GM13977 (cell line): ENCODE measurements at regions not wholly inside any gene's neighbourhood (a gene's known extent, or its start where the extent isn't known, plus 50 kb on each side); places are given as distances from the start of the nearest gene placed in this dataset.

ENCODE experiments used
- DNase-seq: peaks from one replicate; pipeline ENCODE4 v3.0.0; 2012; ENCODE audit warnings: low spot score
- in situ Hi-C: fragments of 300-500 bp; cut with MboI; formaldehyde crosslinking; loops from one replicate; pipeline ENCODE4 v1.12.0; 2022; ENCODE audit warnings: low sequenced_read_pairs, low pct_unique_long_range_greater_than_20kb, mixed read lengths, inconsistent platforms; ENCODE audit not compliant: unreplicated experiment
- TF ChIP-seq, protein P1 (sequence below): IDR thresholded peaks from 2 replicates; pipeline ENCODE4 v1.5.1; 2012; ENCODE audit warnings: mild to moderate bottlenecking, control low read depth; ENCODE audit not compliant: insufficient read depth; ENCODE audit errors: extremely low read depth, missing control alignments

- in situ Hi-C loops, result no loop called here
- TF ChIP-seq, protein P1, sequence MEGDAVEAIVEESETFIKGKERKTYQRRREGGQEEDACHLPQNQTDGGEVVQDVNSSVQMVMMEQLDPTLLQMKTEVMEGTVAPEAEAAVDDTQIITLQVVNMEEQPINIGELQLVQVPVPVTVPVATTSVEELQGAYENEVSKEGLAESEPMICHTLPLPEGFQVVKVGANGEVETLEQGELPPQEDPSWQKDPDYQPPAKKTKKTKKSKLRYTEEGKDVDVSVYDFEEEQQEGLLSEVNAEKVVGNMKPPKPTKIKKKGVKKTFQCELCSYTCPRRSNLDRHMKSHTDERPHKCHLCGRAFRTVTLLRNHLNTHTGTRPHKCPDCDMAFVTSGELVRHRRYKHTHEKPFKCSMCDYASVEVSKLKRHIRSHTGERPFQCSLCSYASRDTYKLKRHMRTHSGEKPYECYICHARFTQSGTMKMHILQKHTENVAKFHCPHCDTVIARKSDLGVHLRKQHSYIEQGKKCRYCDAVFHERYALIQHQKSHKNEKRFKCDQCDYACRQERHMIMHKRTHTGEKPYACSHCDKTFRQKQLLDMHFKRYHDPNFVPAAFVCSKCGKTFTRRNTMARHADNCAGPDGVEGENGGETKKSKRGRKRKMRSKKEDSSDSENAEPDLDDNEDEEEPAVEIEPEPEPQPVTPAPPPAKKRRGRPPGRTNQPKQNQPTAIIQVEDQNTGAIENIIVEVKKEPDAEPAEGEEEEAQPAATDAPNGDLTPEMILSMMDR, result no peak
- DNase-seq, result no peak
Observed at GRCh38 chr13:106714271-106714982, 146.5 kb upstream of the ARGLU1 start.

DNA sequence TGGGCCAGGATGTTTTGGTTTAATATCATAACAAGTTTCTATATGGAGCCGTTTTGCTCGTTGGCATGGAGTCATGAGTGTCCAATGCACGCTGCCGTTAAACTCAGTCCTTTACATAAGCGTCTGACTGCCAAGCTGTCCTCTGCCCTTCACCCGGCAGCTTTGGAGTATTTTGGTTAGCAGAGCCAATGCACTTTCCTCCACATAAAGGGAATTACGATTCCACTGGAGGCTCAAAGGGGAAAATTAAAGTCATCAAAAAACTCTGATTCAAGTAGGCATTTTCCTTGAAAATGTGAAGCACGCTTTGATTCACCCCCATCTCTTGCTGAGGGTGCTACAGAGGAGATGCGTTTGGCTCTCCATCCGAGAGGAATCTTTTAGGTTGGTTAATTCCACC, 144.4 kb upstream of the ARGLU1 start:
- TF ChIP-seq, protein P1, result no peak
- no peak for DNase-seq
- in situ Hi-C loops, result no loop called here

- TF ChIP-seq, protein P1, result no peak
- no peak for DNase-seq
- in situ Hi-C loops, result no loop called here
Observed at GRCh38 chr13:106710266-106710665, 142.3 kb upstream of the ARGLU1 start.

DNA sequence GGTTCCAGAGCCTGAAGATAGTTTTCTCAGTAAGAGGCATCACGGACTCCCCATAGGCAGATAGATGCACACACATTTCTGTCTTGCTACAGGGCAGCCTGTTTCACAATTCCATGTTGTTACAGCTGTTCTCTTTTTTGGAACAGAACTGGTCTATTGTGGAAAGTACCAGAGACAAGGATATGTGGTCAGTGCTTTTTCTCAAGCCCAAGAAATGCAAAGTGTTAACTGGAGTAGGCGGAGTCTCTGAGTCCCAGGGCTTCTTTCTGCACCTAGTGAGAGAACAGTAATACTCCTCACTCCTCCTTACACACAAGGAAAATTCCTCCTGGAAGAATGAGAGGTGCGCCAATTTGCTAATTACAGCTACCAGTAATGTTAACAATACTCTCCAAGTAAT, 141.6 kb upstream of the ARGLU1 start:
- in situ Hi-C loops, result no loop called here
- TF ChIP-seq, protein P1, result no peak
- no peak for DNase-seq

- TF ChIP-seq, protein P1, result no peak
- in situ Hi-C loops, result no loop called here
Observed at GRCh38 chr13:106702505-106702904, 134.6 kb upstream of the ARGLU1 start.

GRCh38 chr13:106701771-106702341, 133.9 kb upstream of the ARGLU1 start:
- TF ChIP-seq, protein P1, result no peak
- no peak for DNase-seq
- in situ Hi-C loops, result no loop called here

More at GRCh38 chr13:106702505-106702904, 134.6 kb upstream of the ARGLU1 start:
- DNase-seq, result no peak

DNA sequence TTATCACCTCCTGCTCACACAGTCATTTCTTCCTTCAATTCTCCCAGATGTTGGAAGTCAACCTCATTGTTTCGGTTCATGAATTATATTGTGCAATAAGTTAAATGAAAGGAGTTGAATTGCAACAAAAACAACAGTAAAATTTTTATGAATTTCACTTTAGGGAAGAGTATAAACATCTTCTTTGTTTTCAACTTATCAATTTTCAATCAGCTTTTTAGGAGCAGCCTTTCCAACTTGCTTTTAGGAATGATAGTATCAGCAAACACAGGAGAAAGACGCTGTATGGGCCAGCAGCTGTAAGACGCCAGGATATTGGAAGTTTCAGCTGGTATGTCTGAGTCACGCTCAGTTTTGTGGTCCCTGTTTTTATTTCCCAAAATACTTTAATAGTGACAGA, 132.5 kb upstream of the ARGLU1 start:
- TF ChIP-seq, protein P1, result no peak
- in situ Hi-C loops, result no loop called here
- DNase-seq, result no peak
